ENCODE measurements at regions not wholly inside any gene's neighbourhood (a gene's known extent, or its start where the extent isn't known, plus 50 kb on each side); places are given as distances from the start of the nearest gene placed in this dataset.

- no peaks in the 10 kb centered on the region for H3K9me3 ChIP-seq (ENCODE audit: insufficient read depth in 2 of 2, low read depth in 1 of 2, low read length in 1 of 2)
- CTCF ChIA-PET (ENCODE audit: partially characterized antibody), result no interaction called here
- no peak overlapping the region for H3K4ac ChIP-seq (replicated peaks; ENCODE audit: insufficient read length, low read depth, low read length)
- H3K23me2 ChIP-seq (ENCODE audit: low read depth, low read length), result no peaks in the 10 kb centered on the region
- no peak overlapping the region for H2AK5ac ChIP-seq (ENCODE audit: low read depth, low read length)
- H3K4me3 ChIP-seq (ENCODE audit: extremely low read depth in 1 of 4, insufficient read depth in 2 of 4, low read depth in 3 of 4, low read length in 4 of 4), result no peak overlapping the region
- no peaks in the 10 kb centered on the region for H3K4me1 ChIP-seq (replicated peaks in 1 of 4; ENCODE audit: control insufficient read depth in 3 of 4, insufficient read depth in 4 of 4, low read length in 3 of 4)
- H3K79me1 ChIP-seq (ENCODE audit: low read depth, low read length), result no peaks in the 10 kb centered on the region
- no peaks in the 10 kb centered on the region for H3K36me3 ChIP-seq (ENCODE audit: control insufficient read depth in 2 of 4, insufficient read depth in 4 of 4, low read length in 3 of 4)
- FAIRE-seq (no peak), DNase-seq (ENCODE audit: low read depth in 1 of 2, low spot score in 2 of 2) (no peak)
- H3K9ac ChIP-seq (replicated peaks in 1 of 4; ENCODE audit: extremely low read depth in 1 of 4, low read depth in 3 of 4, low read length in 3 of 4), result no peak overlapping the region
- H3K14ac ChIP-seq (ENCODE audit: insufficient read length), result no peak overlapping the region
- no peak overlapping the region for H2BK5ac ChIP-seq (ENCODE audit: low read depth, low read length)
- H2AFZ ChIP-seq (ENCODE audit: low read length), result no peak overlapping the region
- H2BK12ac ChIP-seq (ENCODE audit: low read depth, low read length), result no peak overlapping the region
- no peaks in the 10 kb centered on the region for H3K27me3 ChIP-seq (replicated peaks in 1 of 4; ENCODE audit: control insufficient read depth in 3 of 4, extremely low read depth in 1 of 4, insufficient read depth in 3 of 4, low read length in 3 of 4)
- H3K18ac ChIP-seq (ENCODE audit: extremely low read depth, low read length), result no peak overlapping the region
- H4K20me1 ChIP-seq (replicated peaks in 1 of 2; ENCODE audit: control insufficient read depth in 1 of 2, insufficient read depth in 2 of 2, low read length in 2 of 2), result no peaks in the 10 kb centered on the region
- no peak overlapping the region for H4K91ac ChIP-seq (replicated peaks; ENCODE audit: insufficient read length, low read length)
- POLR2A ChIA-PET (ENCODE audit: partially characterized antibody), result no interaction called here
- no peak overlapping the region for H3K56ac ChIP-seq (replicated peaks; ENCODE audit: insufficient read length, low read depth, low read length)
- H4K8ac ChIP-seq (ENCODE audit: extremely low read depth, insufficient read depth, low read length), result no peak overlapping the region
- H3K4me2 ChIP-seq (ENCODE audit: insufficient read depth in 1 of 2, low read depth in 2 of 2, low read length in 2 of 2), result no peak overlapping the region
- WGBS, 2 experiments (ENCODE audit: extremely low coverage in 1 of 2, insufficient coverage in 1 of 2, insufficient read length in 1 of 2, insufficient replicate concordance in 2 of 2, low coverage in 1 of 2, low lambda C conversion rate in 2 of 2, missing lambda C conversion rate in 1 of 2), result 86% methylated on average over 1 of the region's 1 CpG; no CpG with 5 or more reads in 1 of the 2 experiments
- no peak overlapping the region for H2BK20ac ChIP-seq (ENCODE audit: low read length)
- no peak overlapping the region for H3K23ac ChIP-seq (ENCODE audit: insufficient read length)
- no peaks in the 10 kb centered on the region for H3K79me2 ChIP-seq (ENCODE audit: control insufficient read depth in 1 of 2, insufficient read depth in 2 of 2, low read length in 2 of 2)
- H4K5ac ChIP-seq (ENCODE audit: insufficient read length, low read depth, low read length), result no peak overlapping the region
- no peak overlapping the region for H3K27ac ChIP-seq (ENCODE audit: low read depth, low read length)
- H2BK120ac ChIP-seq (replicated peaks; ENCODE audit: low read depth, low read length), result no peak overlapping the region
- H2BK15ac ChIP-seq (ENCODE audit: low read length), result no peak overlapping the region
- TF ChIP-seq RAD21 (IDR thresholded peaks at IDR 0.05 in 1 of 2, conservative IDR thresholded peaks at IDR 0.05 in 1 of 2; ENCODE audit: low read depth in 2 of 2, low read length in 2 of 2) (no peak), CTCF (IDR thresholded peaks at IDR 0.05; ENCODE audit: control extremely low read depth in 1 of 3, insufficient read depth in 1 of 3, low read depth in 1 of 3, low read length in 3 of 3) (no peak), TAF7 (optimal IDR thresholded peaks at IDR 0.05; ENCODE audit: borderline replicate concordance, low read depth, low read length) (no peak), SP2 (IDR thresholded peaks at IDR 0.05; ENCODE audit: low read length) (no peak), SP1 (IDR thresholded peaks at IDR 0.05; ENCODE audit: low read depth, low read length) (no peak), MAX (IDR thresholded peaks at IDR 0.05) (no peak), EZH2 (IDR thresholded peaks at IDR 0.05; ENCODE audit: low read depth, low read length, severe bottlenecking) (no peak), GTF2F1 (IDR thresholded peaks at IDR 0.05; ENCODE audit: borderline replicate concordance, low read depth, low read length) (no peak), JUN (IDR thresholded peaks at IDR 0.05; ENCODE audit: low read depth, low read length) (no peak), RBBP5 (IDR thresholded peaks at IDR 0.05; ENCODE audit: borderline replicate concordance, low read depth, low read length) (no peak), BRCA1 (IDR thresholded peaks at IDR 0.05; ENCODE audit: low read depth, low read length) (no peak), SAP30 (IDR thresholded peaks at IDR 0.05; ENCODE audit: insufficient read depth, insufficient replicate concordance, low read length) (no peak)
Measured at GRCh38 chr2:36169843-36170242, 185.7 kb upstream of the CRIM1 start.

All from H1 (cell line).